Osteocyte (in vitro differentiated cells): ENCODE measurements at regions not wholly inside any gene's neighbourhood (a gene's known extent, or its start where the extent isn't known, plus 50 kb on each side); places are given as distances from the start of the nearest gene placed in this dataset.

Experiments used
- DNase-seq: peaks from one replicate; pipeline ENCODE4 v3.0.0; 2021; ENCODE audit warnings: mixed read lengths; ENCODE audit not compliant: unreplicated experiment; ENCODE audit errors: extremely low spot score
- H3K27ac Mint-ChIP-seq: one replicate; pipeline ENCODE4 v1.8.0; 2021; ENCODE audit warnings: mild to moderate bottlenecking, mixed read lengths; ENCODE audit not compliant: unreplicated experiment
- H3K27me3 Mint-ChIP-seq: one replicate; pipeline ENCODE4 v1.8.0; 2021; ENCODE audit warnings: mixed read lengths; ENCODE audit not compliant: unreplicated experiment
- H3K36me3 Mint-ChIP-seq: one replicate; pipeline ENCODE4 v1.8.0; 2021; ENCODE audit warnings: mixed read lengths; ENCODE audit not compliant: unreplicated experiment
- H3K4me1 Mint-ChIP-seq: one replicate; pipeline ENCODE4 v1.8.0; 2021; ENCODE audit warnings: mixed read lengths; ENCODE audit not compliant: unreplicated experiment
- H3K4me3 Mint-ChIP-seq: one replicate; pipeline ENCODE4 v1.8.0; 2021; ENCODE audit warnings: mild to moderate bottlenecking, moderate library complexity, mixed read lengths; ENCODE audit not compliant: unreplicated experiment
- H3K9me3 Mint-ChIP-seq: one replicate; pipeline ENCODE4 v1.8.0; 2021; ENCODE audit warnings: mixed read lengths; ENCODE audit not compliant: unreplicated experiment
- TF ChIP-seq, protein P1 (sequence below): fragments of 200-600 bp; sonication (generic); IDR thresholded peaks from 2 replicates; pipeline ENCODE4 v1.5.0; 2021; ENCODE audit warnings: antibody characterized with exemption, mild to moderate bottlenecking, moderate library complexity

GRCh38 chr6:67666177-67666964, 968.7 kb upstream of the ADGRB3 start:
- H3K4me1 Mint-ChIP-seq = peaks cover 14% of the 10 kb centered on the region

DNA sequence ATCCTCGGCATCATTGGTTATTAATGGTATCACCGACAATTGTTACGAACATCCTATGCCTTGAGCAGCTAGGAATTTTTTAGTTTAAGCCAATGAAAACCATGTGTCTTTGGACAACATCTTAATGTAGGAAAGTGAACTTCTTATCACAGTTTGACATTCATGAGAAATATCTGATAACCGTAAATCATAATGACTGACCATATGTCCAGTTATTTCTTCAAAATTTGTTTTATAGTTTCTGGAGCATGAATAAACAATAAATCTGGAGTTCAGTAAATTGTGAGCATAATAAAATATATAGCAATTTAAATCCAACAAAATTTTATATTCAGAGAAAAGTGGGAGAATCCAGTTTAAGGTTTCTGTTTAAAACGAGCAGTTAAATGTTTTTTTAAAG, 970.1 kb upstream of the ADGRB3 start:
- Mint-ChIP-seq H3K27ac (no peak overlapping the region), H3K9me3 (peaks cover 17% of the 10 kb centered on the region), H3K4me3 (no peak overlapping the region), H3K36me3 (peaks cover 14% of the 10 kb centered on the region), H3K27me3 (no peaks in the 10 kb centered on the region), H3K4me1 (peaks cover 14% of the 10 kb centered on the region)
- TF ChIP-seq, protein P1, sequence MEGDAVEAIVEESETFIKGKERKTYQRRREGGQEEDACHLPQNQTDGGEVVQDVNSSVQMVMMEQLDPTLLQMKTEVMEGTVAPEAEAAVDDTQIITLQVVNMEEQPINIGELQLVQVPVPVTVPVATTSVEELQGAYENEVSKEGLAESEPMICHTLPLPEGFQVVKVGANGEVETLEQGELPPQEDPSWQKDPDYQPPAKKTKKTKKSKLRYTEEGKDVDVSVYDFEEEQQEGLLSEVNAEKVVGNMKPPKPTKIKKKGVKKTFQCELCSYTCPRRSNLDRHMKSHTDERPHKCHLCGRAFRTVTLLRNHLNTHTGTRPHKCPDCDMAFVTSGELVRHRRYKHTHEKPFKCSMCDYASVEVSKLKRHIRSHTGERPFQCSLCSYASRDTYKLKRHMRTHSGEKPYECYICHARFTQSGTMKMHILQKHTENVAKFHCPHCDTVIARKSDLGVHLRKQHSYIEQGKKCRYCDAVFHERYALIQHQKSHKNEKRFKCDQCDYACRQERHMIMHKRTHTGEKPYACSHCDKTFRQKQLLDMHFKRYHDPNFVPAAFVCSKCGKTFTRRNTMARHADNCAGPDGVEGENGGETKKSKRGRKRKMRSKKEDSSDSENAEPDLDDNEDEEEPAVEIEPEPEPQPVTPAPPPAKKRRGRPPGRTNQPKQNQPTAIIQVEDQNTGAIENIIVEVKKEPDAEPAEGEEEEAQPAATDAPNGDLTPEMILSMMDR = no peak
- no peak for DNase-seq

More at GRCh38 chr6:67666177-67666964, 968.7 kb upstream of the ADGRB3 start:
- no peak for DNase-seq
- peaks cover 8% of the 10 kb centered on the region for H3K36me3 Mint-ChIP-seq
- TF ChIP-seq, protein P1 = no peak
- H3K27ac Mint-ChIP-seq = no peak overlapping the region
- H3K4me3 Mint-ChIP-seq = no peak overlapping the region
- H3K9me3 Mint-ChIP-seq = peaks cover 21% of the 10 kb centered on the region
- no peaks in the 10 kb centered on the region for H3K27me3 Mint-ChIP-seq

- Mint-ChIP-seq H3K9me3 (peaks cover 18% of the 10 kb centered on the region), H3K27ac (no peak overlapping the region), H3K4me3 (no peak overlapping the region), H3K36me3 (peaks cover 18% of the 10 kb centered on the region), H3K4me1 (peaks cover 27% of the 10 kb centered on the region), H3K27me3 (no peaks in the 10 kb centered on the region)
- DNase-seq = no peak
- TF ChIP-seq, protein P1 = no peak
These were observed 971.8 kb upstream of the ADGRB3 start for GRCh38 chr6:67663105-67663895.

GRCh38 chr6:67653561-67653960, 981.5 kb upstream of the ADGRB3 start:
- Mint-ChIP-seq H3K4me1 (peaks cover 19% of the 10 kb centered on the region), H3K27ac (no peak overlapping the region), H3K9me3 (peaks cover 21% of the 10 kb centered on the region), H3K36me3 (peaks cover 19% of the 10 kb centered on the region), H3K4me3 (no peak overlapping the region), H3K27me3 (no peaks in the 10 kb centered on the region)
- no peak for DNase-seq
- TF ChIP-seq, protein P1 = no peak

GRCh38 chr6:67646550-67646949, 988.5 kb upstream of the ADGRB3 start:
- TF ChIP-seq, protein P1 = no peak
- no peaks in the 10 kb centered on the region for H3K27me3 Mint-ChIP-seq
- no peak overlapping the region for H3K27ac Mint-ChIP-seq
- peaks cover 5% of the 10 kb centered on the region for H3K36me3 Mint-ChIP-seq
- H3K4me3 Mint-ChIP-seq = no peak overlapping the region
- H3K9me3 Mint-ChIP-seq = peaks cover 14% of the 10 kb centered on the region
- peaks cover 4% of the 10 kb centered on the region for H3K4me1 Mint-ChIP-seq
- no peak for DNase-seq
